WTC11 (cell line): ENCODE measurements at regions not wholly inside any gene's neighbourhood (a gene's known extent, or its start where the extent isn't known, plus 50 kb on each side); places are given as distances from the start of the nearest gene placed in this dataset.

ENCODE experiments used
- ATAC-seq: fragments of 200-7000 bp; cut with Tn5 transposase; 2 replicates; pipeline ENCODE4 v1.10.0; 2021; ENCODE audit warnings: mild to moderate bottlenecking, moderate library complexity
- CTCF ChIA-PET: fragments of 300-600 bp; sonication (Branson Sonifier 250); formaldehyde crosslinking; loops from one replicate; lab custom pipeline; 2021; ENCODE audit warnings: antibody characterized with exemption; lab: Charles Lee
- POLR2A ChIA-PET: fragments of 350-600 bp; sonication (Branson Sonifier 250); formaldehyde crosslinking; loops from one replicate; lab custom pipeline; 2021; ENCODE audit warnings: antibody characterized with exemption; lab: Charles Lee
- DNase-seq: peaks from one replicate; pipeline ENCODE4 v3.0.0; 2021; ENCODE audit warnings: low spot score
- H3K27ac Mint-ChIP-seq: 2 replicates; pipeline ENCODE4 v1.8.0; 2021; ENCODE audit warnings: mixed read lengths
- H3K27me3 Mint-ChIP-seq: 2 replicates; pipeline ENCODE4 v1.8.0; 2021; ENCODE audit warnings: low read depth, mild to moderate bottlenecking, moderate library complexity, mixed read lengths
- H3K36me3 Mint-ChIP-seq: 2 replicates; pipeline ENCODE4 v1.8.0; 2021; ENCODE audit warnings: mixed read lengths
- H3K4me1 Mint-ChIP-seq: 2 replicates; pipeline ENCODE4 v1.8.0; 2022; ENCODE audit warnings: mixed read lengths
- H3K4me3 Mint-ChIP-seq: 2 replicates; pipeline ENCODE4 v1.8.0; 2021; ENCODE audit warnings: mild to moderate bottlenecking, moderate library complexity, mixed read lengths
- H3K9me3 Mint-ChIP-seq: 2 replicates; pipeline ENCODE4 v1.8.0; 2021; ENCODE audit warnings: mixed read lengths
- ATF1 ChIP-seq: sonication (generic); formaldehyde crosslinking; IDR thresholded peaks from 2 replicates; pipeline ENCODE4 v1.8.1; 2023; ENCODE audit warnings: mild to moderate bottlenecking, moderate library complexity, missing genetic modification reagents
- ATF6 ChIP-seq: sonication (generic); formaldehyde crosslinking; IDR thresholded peaks from 2 replicates; pipeline ENCODE4 v1.8.1; 2023; ENCODE audit warnings: mild to moderate bottlenecking, missing genetic modification reagents
- CBFB ChIP-seq: sonication (generic); formaldehyde crosslinking; IDR thresholded peaks from 2 replicates; pipeline ENCODE4 v1.8.1; 2022; ENCODE audit warnings: mild to moderate bottlenecking, low read depth, missing genetic modification reagents
- CREM ChIP-seq: sonication (generic); formaldehyde crosslinking; IDR thresholded peaks from 2 replicates; pipeline ENCODE4 v1.8.1; 2022; ENCODE audit warnings: mild to moderate bottlenecking, missing genetic modification reagents, moderate library complexity
- CTCF ChIP-seq: fragments of 200-600 bp; IDR thresholded peaks from 2 replicates; pipeline ENCODE4 v1.8.0; 2022; ENCODE audit warnings: antibody characterized with exemption
- E2F4 ChIP-seq: sonication (generic); formaldehyde crosslinking; IDR thresholded peaks from 2 replicates; pipeline ENCODE4 v1.8.1; 2022; ENCODE audit warnings: low read depth, mild to moderate bottlenecking, moderate library complexity, missing genetic modification reagents, borderline replicate concordance
- ELF4 ChIP-seq: sonication (generic); formaldehyde crosslinking; IDR thresholded peaks from 2 replicates; pipeline ENCODE4 v1.8.1; 2022; ENCODE audit warnings: low read depth, mild to moderate bottlenecking, moderate library complexity, missing genetic modification reagents
- ESRRA ChIP-seq: sonication (generic); formaldehyde crosslinking; IDR thresholded peaks from 2 replicates; pipeline ENCODE4 v1.8.1; 2022; ENCODE audit warnings: mild to moderate bottlenecking, missing genetic modification reagents, borderline replicate concordance
- FOXJ3 ChIP-seq: sonication (generic); formaldehyde crosslinking; IDR thresholded peaks from 2 replicates; pipeline ENCODE4 v1.9.0; 2021; ENCODE audit warnings: missing genetic modification reagents, mild to moderate bottlenecking, borderline replicate concordance
- FOXK1 ChIP-seq: sonication (generic); formaldehyde crosslinking; IDR thresholded peaks from 2 replicates; pipeline ENCODE4 v1.8.0; 2022; ENCODE audit warnings: mild to moderate bottlenecking, moderate library complexity, missing genetic modification reagents
- FOXP1 ChIP-seq: sonication (generic); formaldehyde crosslinking; IDR thresholded peaks from 2 replicates; pipeline ENCODE4 v1.8.0; 2022; ENCODE audit warnings: missing genetic modification reagents, mild to moderate bottlenecking, moderate library complexity, borderline replicate concordance
- HMGA2 ChIP-seq: fragments of 250-450 bp; sonication (Bioruptor Pico); IDR thresholded peaks from 2 replicates; pipeline ENCODE4 v1.4.0; 2021; ENCODE audit warnings: mild to moderate bottlenecking, moderate library complexity
- IRF1 ChIP-seq: sonication (generic); formaldehyde crosslinking; IDR thresholded peaks from 2 replicates; pipeline ENCODE4 v1.8.0; 2023; ENCODE audit warnings: missing genetic modification reagents
- MXD4 ChIP-seq: fragments of 250-450 bp; sonication (Bioruptor Pico); IDR thresholded peaks from 2 replicates; pipeline ENCODE4 v1.8.0; 2021; ENCODE audit warnings: mild to moderate bottlenecking, moderate library complexity, borderline replicate concordance
- NFYB ChIP-seq: sonication (generic); formaldehyde crosslinking; conservative IDR thresholded peaks from 2 replicates; pipeline ENCODE4 v1.8.0; 2022; ENCODE audit warnings: low read depth, missing genetic modification reagents
- TEAD1 ChIP-seq: sonication (generic); formaldehyde crosslinking; IDR thresholded peaks from 2 replicates; pipeline ENCODE4 v1.8.0; 2022; ENCODE audit warnings: mild to moderate bottlenecking, missing genetic modification reagents
- TEAD4 ChIP-seq: sonication (generic); formaldehyde crosslinking; IDR thresholded peaks from 2 replicates; pipeline ENCODE4 v1.8.0; 2022; ENCODE audit warnings: mild to moderate bottlenecking, missing genetic modification reagents
- ZNF219 ChIP-seq: sonication (generic); formaldehyde crosslinking; IDR thresholded peaks from 2 replicates; pipeline ENCODE4 v1.8.0; 2023; ENCODE audit warnings: missing genetic modification reagents, mild to moderate bottlenecking, borderline replicate concordance
- ZNF263 ChIP-seq: sonication (generic); formaldehyde crosslinking; IDR thresholded peaks from 2 replicates; pipeline ENCODE4 v1.8.1; 2022; ENCODE audit warnings: low read depth, mild to moderate bottlenecking, moderate library complexity, missing genetic modification reagents
- TF ChIP-seq, protein P1 (sequence below): fragments of 250-450 bp; sonication (Bioruptor Pico); IDR thresholded peaks from 2 replicates; pipeline ENCODE4 v1.8.0; 2021; ENCODE audit warnings: mild to moderate bottlenecking
- TF ChIP-seq, protein P2 (sequence below): sonication (generic); formaldehyde crosslinking; IDR thresholded peaks from 2 replicates; pipeline ENCODE4 v1.8.1; 2023; ENCODE audit warnings: mild to moderate bottlenecking, missing genetic modification reagents
- TF ChIP-seq, protein P3 (sequence below): fragments of 250-450 bp; sonication (Bioruptor Pico); IDR thresholded peaks from 2 replicates; pipeline ENCODE4 v1.9.0; 2021; ENCODE audit warnings: mild to moderate bottlenecking, borderline replicate concordance
- TF ChIP-seq, protein P4 (sequence below): sonication (generic); formaldehyde crosslinking; IDR thresholded peaks from 2 replicates; pipeline ENCODE4 v1.8.1; 2022; ENCODE audit warnings: mild to moderate bottlenecking, moderate library complexity, missing genetic modification reagents

- no peak for TF ChIP-seq FOXP1
- TF ChIP-seq CREM (CRISPR knock-in tag) = no peak
- no peak for TF ChIP-seq ESRRA (CRISPR knock-in tag)
- TF ChIP-seq ELF4 (CRISPR knock-in tag) = no peak
- TF ChIP-seq, protein P1, sequence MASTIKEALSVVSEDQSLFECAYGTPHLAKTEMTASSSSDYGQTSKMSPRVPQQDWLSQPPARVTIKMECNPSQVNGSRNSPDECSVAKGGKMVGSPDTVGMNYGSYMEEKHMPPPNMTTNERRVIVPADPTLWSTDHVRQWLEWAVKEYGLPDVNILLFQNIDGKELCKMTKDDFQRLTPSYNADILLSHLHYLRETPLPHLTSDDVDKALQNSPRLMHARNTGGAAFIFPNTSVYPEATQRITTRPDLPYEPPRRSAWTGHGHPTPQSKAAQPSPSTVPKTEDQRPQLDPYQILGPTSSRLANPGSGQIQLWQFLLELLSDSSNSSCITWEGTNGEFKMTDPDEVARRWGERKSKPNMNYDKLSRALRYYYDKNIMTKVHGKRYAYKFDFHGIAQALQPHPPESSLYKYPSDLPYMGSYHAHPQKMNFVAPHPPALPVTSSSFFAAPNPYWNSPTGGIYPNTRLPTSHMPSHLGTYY = no peak
- TF ChIP-seq ATF1 (CRISPR knock-in tag) = no peak
- no peak for TF ChIP-seq E2F4 (CRISPR knock-in tag)
Observed at GRCh38 chr1:101121504-101121903, 95.9 kb upstream of the DPH5 start (continued).

DNA sequence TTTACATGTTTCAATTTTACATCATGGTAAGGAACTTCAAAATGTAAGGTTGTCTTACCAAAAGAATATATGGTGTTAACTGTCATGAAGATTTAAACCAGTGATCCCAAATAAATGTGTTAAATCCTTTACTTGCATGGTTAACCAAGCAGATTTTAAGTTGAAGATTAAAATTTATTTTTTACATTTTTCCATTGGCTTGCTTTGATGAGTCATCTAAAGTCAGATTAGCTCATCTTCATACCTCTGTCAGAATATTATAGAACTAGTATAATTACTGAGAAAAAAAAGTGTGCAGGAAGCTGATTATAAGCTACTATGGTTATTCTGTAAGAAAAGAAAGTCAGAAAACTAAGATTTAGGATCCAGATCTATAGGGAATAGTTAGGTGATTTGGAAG, 95.3 kb upstream of the DPH5 start:
- CTCF ChIA-PET = interaction anchor here (0.6 to 0.8 kb wide), 2 partner anchors 24 to 168 kb away, joined by 3 read pairs; no protein-coding TSS in a partner anchor
- H3K36me3 Mint-ChIP-seq = no peaks in the 10 kb centered on the region
- H3K4me3 Mint-ChIP-seq = no peak overlapping the region
- POLR2A ChIA-PET = no interaction called here
- ATAC-seq = no peak
- H3K9me3 Mint-ChIP-seq = no peaks in the 10 kb centered on the region
- no peak overlapping the region for H3K27ac Mint-ChIP-seq
- no peaks in the 10 kb centered on the region for H3K27me3 Mint-ChIP-seq
- TF ChIP-seq TEAD1 (CRISPR knock-in tag) (no peak), CTCF (no peak), ZNF263 (CRISPR knock-in tag) (no peak), NFYB (CRISPR knock-in tag) (no peak), ZNF219 (CRISPR knock-in tag) (no peak), HMGA2 (CRISPR knock-in tag) (no peak), FOXJ3 (CRISPR knock-in tag) (no peak), TEAD4 (CRISPR knock-in tag) (no peak), IRF1 (no peak), ATF6 (CRISPR knock-in tag) (no peak), FOXK1 (CRISPR knock-in tag) (no peak), MXD4 (CRISPR knock-in tag) (no peak), CBFB (no peak)
- TF ChIP-seq, protein P2, sequence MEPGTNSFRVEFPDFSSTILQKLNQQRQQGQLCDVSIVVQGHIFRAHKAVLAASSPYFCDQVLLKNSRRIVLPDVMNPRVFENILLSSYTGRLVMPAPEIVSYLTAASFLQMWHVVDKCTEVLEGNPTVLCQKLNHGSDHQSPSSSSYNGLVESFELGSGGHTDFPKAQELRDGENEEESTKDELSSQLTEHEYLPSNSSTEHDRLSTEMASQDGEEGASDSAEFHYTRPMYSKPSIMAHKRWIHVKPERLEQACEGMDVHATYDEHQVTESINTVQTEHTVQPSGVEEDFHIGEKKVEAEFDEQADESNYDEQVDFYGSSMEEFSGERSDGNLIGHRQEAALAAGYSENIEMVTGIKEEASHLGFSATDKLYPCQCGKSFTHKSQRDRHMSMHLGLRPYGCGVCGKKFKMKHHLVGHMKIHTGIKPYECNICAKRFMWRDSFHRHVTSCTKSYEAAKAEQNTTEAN = no peak
- TF ChIP-seq, protein P3, sequence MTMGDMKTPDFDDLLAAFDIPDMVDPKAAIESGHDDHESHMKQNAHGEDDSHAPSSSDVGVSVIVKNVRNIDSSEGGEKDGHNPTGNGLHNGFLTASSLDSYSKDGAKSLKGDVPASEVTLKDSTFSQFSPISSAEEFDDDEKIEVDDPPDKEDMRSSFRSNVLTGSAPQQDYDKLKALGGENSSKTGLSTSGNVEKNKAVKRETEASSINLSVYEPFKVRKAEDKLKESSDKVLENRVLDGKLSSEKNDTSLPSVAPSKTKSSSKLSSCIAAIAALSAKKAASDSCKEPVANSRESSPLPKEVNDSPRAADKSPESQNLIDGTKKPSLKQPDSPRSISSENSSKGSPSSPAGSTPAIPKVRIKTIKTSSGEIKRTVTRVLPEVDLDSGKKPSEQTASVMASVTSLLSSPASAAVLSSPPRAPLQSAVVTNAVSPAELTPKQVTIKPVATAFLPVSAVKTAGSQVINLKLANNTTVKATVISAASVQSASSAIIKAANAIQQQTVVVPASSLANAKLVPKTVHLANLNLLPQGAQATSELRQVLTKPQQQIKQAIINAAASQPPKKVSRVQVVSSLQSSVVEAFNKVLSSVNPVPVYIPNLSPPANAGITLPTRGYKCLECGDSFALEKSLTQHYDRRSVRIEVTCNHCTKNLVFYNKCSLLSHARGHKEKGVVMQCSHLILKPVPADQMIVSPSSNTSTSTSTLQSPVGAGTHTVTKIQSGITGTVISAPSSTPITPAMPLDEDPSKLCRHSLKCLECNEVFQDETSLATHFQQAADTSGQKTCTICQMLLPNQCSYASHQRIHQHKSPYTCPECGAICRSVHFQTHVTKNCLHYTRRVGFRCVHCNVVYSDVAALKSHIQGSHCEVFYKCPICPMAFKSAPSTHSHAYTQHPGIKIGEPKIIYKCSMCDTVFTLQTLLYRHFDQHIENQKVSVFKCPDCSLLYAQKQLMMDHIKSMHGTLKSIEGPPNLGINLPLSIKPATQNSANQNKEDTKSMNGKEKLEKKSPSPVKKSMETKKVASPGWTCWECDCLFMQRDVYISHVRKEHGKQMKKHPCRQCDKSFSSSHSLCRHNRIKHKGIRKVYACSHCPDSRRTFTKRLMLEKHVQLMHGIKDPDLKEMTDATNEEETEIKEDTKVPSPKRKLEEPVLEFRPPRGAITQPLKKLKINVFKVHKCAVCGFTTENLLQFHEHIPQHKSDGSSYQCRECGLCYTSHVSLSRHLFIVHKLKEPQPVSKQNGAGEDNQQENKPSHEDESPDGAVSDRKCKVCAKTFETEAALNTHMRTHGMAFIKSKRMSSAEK = no peak
- TF ChIP-seq, protein P4, sequence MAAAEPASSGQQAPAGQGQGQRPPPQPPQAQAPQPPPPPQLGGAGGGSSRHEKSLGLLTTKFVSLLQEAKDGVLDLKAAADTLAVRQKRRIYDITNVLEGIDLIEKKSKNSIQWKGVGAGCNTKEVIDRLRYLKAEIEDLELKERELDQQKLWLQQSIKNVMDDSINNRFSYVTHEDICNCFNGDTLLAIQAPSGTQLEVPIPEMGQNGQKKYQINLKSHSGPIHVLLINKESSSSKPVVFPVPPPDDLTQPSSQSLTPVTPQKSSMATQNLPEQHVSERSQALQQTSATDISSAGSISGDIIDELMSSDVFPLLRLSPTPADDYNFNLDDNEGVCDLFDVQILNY (CRISPR knock-in tag) = no peak
- no peak for DNase-seq
- no peaks in the 10 kb centered on the region for H3K4me1 Mint-ChIP-seq
